GM19238 (cell line): ENCODE measurements at regions not wholly inside any gene's neighbourhood (a gene's known extent, or its start where the extent isn't known, plus 50 kb on each side); places are given as distances from the start of the nearest gene placed in this dataset.

ENCODE experiments used
- DNase-seq: peaks from one replicate; pipeline ENCODE4 v3.0.0; 2011; ENCODE audit warnings: low spot score; ENCODE audit not compliant: insufficient read length

DNA sequence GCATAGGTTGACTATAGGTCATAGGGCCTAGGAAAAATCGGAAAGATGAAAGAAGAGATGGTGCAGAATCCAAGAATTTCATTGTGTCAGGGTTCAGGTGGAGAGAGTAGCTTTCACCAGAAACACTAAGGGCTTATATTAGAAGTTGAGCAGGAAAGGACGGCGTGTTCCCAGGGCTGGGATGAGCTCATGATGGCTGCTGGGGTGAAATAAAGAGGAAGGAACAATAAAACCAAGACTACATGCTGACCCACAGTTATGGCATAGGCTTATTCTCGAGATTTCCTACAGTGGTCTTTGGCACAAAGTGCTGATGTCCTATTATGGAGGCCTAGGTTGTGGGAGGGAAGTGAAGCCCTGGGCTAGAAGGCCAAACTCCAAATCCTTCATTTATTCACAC lies 195.8 kb downstream of the PTEN start:
- DNase-seq: no peak

DNA sequence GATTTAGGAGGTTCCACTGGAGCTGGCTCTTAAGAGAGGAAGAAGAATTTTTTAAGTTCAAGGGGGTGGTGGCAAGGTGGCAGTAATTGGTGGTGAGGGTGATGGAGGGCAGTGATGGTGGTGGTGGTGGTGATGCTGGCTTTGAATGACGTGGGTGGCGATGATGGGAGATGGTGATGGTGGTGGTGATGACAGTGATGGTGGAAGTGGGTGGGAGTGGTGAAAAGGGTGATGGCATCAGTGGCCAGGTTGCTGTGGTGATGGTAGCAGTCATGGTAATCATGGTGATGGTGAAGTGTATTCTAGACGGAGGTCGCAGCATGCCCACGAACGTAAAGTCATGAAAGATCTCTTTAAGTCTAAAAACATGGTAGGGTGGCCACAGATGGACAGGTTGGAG lies 197.3 kb downstream of the PTEN start:
- no peak for DNase-seq

DNA sequence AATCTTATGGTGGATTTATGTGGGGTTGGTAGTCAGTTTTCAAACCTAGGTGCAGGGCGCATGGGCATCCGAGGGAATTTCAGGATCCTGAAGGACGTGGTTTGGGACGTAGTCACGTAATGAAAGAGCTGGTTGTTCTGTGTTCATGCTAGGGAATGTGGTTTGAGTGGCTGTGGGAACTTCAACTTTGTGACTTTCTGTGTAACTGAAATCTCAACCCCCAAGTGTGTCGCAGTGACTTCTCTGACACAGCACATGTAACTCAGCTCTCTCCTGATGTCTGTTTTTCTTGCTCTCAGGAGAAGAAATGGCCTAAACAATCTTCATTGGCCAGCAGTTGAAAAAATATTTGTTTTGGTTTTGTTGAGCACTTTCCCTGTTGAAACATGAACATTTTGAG lies 199.0 kb downstream of the PTEN start:
- no peak for DNase-seq

DNA sequence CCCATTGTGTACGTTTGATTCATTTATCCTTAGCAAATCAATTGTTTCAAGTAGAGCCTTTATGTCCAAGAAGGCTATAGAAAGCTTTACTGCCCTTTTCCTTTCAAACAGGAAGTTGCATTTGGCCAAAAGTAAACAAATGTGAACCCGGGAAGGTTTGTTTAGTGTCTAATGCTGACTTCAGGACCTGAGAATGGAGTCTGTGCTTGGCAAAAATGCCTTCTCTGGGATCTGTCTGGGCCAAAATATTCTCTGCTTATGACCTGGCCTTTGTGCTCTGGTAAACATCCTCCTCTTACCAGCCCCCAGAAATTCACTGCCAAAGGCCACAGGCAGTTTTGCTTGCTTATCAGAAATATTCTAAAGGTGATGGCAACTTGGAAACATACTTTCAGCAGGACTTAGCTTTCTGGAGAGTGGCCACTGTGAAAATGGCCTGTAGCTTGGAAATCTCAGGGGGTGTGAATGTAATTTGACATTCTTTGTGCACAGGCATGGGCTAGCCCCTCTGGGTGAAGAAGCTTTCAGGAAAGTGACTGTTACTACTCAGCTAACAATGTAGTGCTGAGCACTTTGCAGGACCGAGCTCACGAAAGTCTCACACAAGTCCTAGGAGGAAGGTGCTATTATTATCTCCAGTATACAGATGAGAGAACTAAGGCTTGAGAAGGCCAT lies 199.5 kb downstream of the PTEN start:
- no peak for DNase-seq

DNA sequence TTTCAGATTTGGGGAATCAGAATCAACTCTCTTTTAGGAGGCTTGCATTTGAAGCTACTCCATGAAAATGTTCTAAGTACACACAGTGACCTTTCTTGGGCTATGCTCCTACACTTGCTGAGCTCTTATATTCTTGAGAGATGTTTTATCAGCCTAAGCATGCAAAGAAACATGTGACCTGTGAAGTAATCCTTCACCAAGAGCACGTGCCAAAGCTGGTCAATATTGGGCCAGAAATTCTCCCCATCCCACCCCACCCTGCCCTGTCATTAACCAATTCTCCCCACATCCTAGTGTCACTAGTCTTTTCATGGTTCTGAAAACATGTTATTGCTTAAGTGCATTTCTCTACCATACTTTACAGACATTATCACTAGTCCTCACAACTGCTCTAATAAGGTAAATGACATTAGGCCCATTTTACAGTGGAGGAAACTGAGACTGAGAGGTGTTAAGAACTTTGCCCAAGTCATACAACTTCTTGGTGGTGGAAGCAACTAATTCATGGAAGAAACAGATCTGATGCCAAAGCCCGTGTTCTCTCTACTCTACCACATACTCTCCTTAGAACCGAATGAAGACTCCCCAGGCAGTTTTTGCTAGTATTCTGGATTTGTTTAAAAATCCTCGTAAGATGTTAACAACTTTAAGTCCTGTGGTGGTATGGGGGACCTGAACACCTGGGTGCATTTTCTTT lies 200.6 kb downstream of the PTEN start:
- no peak for DNase-seq

DNA sequence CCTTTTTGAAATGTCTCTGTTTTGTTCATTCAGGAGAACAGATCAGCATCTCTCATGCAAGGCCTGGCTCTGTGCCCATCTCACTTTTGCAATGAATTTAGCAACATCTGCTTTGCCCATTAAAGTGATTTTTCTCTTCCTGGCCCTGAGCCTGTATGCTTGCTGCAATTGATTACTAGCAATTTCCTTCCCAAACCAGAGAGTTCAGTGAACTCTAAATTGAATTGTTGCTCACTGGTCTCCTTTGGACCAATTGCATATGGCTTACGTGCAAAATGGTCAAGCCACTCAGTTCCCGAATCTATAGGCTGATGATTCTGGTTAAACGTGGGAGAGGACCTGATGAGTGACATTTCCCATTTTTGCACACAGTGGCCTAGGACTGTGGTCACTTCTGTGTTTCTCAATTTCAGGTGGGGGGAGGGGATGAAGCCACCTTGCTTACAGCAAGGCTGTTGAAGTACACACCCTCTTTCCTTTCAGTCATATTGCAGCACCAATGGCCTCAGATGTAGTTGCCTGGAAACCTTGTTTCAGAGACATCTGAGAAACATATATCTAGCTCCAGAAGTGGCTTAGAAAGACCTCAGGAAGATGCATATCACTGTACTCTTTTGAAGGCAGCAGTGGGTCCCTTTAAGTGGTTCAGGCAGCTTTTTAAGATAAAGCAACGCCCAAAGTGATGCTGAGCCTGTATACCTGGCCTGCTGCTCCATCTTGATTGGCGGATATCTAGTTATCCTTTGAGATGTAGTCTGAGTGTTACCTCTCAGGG lies 201.4 kb downstream of the PTEN start:
- no peak for DNase-seq

DNA sequence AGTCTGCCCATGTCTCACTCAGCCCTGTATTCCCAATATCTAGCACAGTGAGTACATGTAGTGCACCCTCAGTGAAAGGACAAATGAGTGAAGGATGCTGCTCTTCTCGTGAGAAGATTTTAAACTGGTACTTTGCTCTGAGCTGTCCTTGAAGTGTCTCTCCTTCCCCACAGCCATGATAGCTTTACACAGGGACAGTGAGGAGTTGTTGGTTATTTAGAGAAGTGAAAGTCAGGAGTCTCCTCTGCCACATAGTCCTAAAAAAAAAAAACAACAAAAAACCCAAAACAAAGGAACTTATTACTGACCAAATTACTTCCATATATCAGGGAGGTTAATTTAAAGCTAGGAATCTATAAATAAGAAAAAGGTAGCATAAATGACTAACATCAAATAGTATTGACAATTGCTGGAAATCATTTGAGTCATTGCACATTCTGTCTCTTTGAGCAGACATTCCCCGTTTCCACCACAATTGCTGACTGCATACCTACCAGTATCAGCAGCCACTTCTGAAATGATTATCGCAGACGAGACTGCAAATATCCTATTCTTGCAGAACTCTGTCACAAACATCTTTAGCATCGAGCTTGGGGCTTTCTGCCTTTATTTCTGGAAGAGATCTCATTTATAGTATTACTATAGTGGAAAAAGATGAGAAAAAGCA lies 202.1 kb downstream of the PTEN start:
- no peak for DNase-seq

DNA sequence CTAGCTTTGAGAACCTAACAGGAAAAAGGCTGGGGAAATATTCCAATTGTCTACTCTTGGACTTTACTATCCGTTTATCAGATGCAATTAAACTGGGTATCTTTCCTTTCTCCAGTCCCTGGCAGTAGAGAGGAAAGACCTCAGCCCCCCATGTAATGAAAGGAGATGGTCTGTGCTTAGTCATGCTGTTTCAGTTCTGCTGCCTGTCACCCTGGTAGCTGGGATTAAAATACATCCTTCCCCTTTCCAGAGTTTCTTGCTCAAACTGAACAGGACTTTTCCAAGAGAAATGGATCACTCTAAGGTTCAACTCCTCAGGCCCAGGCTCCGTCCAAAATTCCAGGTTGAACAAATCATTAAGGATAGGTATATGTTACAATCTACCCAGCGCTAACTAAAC lies 202.9 kb downstream of the PTEN start:
- no peak for DNase-seq

DNA sequence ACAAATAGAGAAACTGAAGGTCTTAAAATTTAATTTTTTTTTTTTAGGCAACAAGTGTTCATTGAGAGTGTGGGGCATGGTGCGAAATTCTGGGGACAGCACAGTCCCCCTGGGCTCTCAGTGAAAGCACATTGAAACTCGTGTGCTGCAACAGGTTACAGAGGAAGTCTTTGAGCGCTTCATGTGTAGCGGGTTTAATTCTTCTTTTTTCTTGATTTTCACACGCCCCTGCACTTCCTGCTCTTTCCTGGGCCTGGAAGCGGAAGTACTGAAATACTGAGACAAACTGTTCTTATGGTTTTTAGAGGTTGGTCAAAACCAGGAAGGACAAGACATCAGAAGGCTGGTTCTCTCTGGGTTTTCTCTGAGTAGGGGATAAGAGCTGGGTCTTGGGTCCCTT lies 203.5 kb downstream of the PTEN start:
- DNase-seq: no peak

DNA sequence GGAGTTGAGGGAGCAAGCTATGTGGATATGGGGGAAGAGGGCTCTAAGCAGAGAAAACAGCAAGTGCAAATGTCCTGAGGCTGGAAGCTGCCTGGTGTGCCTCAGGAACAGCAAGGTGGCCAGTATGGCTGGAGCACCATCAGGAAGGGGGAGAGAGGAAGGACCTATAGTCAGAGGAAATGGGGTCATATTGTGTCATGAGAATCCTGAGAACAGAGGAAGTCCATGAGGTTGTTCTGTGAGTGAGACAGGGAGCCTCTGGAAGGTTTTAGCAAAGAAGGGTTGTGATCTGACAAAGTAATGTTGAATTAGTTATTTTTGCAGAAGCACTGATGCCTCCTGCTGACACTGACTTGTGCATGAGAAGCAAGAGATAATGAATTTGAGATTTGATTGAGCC lies 204.3 kb downstream of the PTEN start:
- DNase-seq: no peak

DNA sequence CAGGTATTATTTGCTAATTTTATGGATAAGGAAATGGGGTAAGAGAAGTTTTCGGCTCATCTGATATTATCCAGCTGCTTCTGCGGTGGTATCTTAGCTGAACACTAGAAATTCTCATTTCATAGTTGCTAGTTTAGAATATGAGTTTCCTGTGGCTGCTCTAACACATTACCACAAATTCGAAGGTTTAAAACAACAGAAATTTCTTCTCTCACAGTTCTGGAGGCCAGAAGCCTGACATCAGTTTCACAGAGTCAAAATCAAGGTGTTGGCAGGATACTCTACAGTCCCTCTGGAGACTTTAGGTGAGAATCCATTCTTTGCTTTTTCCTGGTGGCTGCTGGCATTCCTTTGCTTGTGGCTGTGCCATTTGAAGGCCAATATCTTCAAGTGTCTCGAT lies 205.9 kb downstream of the PTEN start:
- no peak for DNase-seq

DNA sequence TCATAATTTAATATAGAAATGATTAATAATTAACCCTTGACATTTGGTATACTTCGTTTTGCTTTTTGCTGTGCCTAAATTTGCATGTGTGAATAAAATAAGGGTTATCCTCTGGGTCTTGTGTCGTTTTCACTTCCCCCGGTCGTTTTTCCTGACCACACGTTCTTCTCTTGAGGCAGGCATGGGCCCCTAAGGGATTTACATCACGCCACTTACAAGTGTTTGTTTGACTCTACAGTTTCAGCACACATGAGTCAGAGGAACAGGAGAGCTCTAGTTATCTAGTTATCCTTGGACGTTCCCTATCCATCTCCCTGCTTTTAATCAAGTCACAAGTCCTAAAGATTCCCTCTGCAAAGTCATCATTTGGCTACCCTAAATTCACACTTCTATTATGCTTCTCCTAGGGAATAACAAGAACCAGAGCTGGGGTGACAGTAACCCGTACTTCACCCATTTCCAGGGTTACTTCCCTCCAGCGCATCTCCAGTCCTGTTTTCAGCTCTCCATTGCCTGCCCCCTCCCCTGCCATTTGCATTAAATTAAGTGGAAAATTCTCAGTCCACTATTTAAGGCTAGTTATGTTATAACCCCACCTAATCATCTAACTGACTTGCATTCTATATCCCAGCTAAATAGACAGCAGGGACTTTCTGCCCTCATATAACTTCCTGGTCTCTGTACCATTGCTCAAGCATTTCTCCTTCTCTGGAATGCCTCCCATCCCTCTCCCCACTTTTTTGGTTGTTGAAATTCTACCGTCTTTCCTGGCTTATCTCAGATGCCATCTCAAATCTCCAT lies 206.9 kb downstream of the PTEN start:
- DNase-seq: no peak

DNA sequence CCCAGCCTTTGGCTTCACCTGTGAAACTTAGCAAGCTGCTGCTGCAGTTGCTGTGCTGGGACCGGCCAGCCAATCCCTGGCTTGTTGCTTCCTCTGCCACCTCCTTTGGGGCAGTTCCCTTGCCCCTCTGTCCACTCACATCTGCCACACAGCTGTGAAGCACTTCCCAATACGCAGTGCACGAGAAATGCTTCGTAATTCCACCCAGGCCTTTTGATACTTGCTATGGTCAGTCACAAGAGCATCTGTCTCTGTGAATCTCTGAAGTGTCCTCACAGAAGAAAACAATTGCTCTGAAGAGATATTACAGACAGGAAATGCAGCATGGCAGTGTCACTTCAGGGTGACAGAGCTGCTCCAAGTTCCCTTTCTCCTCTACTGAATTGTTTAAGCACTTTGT lies 208.5 kb downstream of the PTEN start:
- no peak for DNase-seq

DNA sequence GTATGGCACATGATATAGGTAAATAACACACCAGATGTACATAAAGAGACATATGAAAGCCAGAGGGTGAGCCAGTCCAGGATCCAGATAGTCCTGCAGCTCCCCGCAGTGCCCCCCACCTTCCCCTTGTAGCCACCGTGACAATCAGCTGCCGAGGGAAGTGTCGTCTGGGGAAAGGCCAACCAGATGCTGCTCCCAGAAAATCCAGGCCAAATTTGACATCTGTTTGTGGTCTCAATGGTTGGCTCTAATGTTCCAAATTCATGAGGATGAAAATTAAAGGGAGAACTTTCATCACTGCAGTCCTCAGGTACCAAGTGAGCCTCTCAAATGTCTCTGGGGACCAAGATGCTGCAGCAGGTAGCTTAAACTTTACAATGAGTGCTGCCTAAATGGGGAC lies 210.3 kb downstream of the PTEN start:
- no peak for DNase-seq

DNA sequence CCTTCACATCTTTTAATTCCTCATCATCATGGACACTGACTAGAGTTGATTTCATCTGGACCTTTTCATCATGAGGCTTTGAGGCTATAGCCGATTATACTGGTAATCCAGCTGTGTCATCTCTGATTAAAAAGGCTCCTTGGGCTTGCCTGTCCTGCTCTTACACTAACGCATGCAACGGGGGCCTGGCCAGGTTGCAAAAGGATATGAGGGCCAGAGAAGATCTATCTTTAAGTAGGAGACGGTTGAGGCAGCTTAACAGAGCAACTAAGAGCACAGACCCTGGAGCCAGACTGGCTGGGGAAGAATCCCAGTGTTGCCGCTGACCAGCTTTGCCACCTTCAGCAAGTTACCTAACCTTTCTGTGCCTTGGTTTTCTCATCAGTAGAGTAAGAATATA lies 211.5 kb downstream of the PTEN start:
- no peak for DNase-seq

DNA sequence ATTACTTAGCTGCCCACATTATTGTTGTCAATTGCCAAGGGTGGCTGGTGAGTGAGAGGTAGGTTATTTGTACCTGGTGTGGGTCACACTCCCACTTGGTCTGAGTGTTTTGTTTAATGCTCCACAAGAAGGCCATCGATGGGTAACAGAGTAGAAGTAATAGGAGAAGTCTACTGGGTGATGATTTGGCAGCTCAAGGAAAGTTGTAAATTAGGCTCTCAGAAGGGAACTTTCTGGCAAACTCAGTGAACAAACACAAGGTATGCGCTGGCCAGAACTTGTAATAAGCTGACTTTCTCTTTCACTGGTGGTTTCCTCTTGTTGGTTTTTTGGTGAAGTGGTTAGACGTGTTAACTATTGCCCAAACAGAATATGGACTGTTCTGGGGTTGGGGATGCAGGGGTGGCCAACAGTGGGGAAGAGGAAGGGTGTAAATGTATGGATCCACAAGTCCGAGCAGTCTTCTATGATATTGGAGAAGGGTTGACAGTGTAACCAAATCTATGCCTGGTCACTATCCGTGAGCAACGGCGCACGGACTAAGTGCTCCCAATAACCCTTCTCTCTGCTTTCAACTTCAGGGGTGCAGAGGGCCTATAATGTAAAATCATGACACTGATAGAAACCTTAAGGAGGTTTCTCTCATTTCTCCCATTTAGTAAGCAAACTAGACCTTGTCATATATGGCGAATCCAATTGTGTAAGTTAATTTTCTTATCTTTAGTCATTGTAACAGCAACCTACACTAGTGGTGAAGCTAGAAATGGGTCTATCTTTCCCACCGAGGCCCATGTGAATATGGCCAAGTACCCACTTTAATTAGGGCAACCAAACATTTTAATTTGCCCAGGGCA lies 212.8 kb downstream of the PTEN start:
- no peak for DNase-seq

DNA sequence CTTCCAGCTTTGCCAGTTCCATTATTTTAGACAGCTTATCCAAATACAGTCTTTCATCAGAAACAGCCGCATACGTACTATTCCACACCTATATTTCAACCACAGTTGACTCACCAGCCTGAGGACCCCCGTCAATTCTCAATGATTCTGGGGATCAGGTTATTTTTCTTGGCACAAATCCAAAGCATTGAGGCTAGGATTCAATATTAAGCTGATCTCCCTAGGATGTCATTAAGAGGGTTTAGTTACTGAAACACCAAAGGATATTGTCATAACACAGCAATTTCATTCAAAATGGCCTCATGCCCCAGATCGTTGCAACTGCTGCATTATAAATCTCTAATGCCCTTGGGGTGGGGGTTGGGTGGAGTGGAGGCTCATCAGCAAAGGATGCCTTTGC lies 214.6 kb downstream of the PTEN start:
- DNase-seq: no peak

DNA sequence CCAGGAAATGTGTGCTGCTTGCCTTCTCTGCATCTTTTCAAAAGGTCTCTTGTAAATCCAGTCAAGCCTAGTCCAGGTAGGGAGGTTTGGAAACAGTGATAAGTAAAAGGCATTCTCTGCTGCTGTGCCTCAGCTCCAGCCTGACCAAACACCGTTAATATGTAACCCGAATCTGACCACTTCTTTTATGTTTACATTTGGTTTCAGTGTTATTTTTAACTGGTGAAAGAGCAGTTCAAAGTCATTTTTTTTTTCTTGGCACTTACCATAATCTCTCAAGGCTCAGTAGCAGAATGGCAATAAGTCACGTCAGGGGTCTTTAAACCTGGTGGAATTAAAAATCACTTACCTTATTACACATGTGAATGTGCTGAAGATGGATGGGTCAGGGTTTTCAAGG lies 216.8 kb downstream of the PTEN start:
- DNase-seq: no peak

DNA sequence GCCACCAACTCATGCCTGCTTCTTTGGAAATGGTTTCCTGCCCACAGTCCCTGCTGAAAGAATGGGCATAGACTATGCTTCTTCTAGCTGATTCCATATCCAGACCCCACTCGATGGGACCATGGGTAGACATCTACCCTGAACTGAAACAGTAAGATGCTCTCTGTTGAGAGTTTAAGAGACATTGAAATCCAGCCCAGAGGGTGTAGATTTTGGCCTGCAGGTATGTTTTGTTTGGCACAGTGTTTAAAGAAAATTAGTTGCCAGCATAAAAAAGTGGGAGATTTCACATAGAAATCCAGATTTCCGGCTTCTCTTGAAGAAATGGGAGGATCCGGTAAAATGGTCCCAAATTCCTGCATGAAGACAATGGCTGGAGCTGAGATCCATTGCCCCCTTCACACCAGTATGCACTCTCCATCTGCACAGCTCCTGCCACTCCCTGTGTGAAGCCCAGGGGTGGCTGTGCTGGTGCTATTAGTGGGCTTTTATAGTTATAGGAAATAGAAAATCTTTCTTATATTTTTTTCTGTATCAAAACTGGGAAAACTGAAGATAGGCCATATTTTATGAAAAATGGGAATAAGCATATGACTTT lies 218.1 kb downstream of the PTEN start:
- no peak for DNase-seq

DNA sequence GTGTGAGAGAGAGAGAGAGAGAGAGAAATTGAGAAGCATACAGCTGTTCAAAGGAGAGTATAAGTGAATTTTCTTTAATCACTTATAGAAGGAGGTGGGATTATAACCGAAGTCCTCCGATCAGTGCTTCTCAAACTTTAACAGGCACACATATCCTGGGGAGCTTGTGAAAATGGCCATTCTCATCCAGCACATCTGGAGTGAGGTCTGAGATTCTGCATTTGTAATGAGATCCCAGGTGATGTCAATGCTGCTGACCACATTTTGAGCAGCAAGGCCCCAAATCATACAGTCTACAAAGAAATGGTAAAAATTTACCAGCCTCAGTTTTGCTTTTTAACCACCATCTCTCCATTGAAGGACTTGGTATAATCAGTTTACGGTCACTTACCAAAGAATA lies 219.0 kb downstream of the PTEN start:
- no peak for DNase-seq
